Gastroesophageal sphincter (tissue), 3 donors: ENCODE measurements at regions not wholly inside any gene's neighbourhood (a gene's known extent, or its start where the extent isn't known, plus 50 kb on each side); places are given as distances from the start of the nearest gene placed in this dataset.

ENCODE experiments used
- EP300 ChIP-seq: sonication (generic); formaldehyde crosslinking; IDR thresholded peaks from one replicate; pipeline ENCODE4 v1.6.1; 2017; ENCODE audit warnings: antibody characterized with exemption, mild to moderate bottlenecking
- POLR2A ChIP-seq, 2 donors: fragments of 450-650 bp; IDR thresholded peaks; one replicate each; pipeline ENCODE4 v1.6.1; 2017; ENCODE audit warnings: antibody characterized with exemption in 2 of 2, mild to moderate bottlenecking in 2 of 2, moderate library complexity in 1 of 2
- TF ChIP-seq, protein P1 (sequence below), 4 experiments: fragments of 200-600 bp in 2 of 4; fragments of 450-650 bp in 2 of 4; sonication (generic) in 1 of 4; IDR thresholded peaks; one replicate each; pipeline ENCODE4 v1.5.1; 2017 to 2019; ENCODE audit warnings: antibody characterized with exemption in 4 of 4, mild to moderate bottlenecking in 2 of 4, moderate library complexity in 2 of 4

DNA sequence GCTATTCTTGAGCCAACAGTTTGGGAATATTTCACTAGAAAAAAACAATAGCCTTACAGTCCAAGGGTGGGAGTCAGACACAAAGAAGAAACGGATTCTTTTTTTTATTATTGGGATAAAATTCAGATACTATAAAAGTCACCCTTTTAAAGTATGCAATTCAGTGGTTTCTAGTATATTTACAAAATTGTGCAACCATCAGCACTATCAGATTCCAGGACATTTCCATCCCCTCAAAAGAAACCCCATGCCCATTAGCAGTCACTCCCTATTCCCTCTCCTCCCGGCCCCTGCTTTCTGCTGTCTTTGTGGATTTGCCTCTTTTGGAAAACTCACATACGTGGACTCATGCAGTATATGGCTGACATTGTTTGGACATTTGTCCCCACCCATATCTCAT is 134.4 kb downstream of the C16orf95 start:
- TF ChIP-seq, protein P1, sequence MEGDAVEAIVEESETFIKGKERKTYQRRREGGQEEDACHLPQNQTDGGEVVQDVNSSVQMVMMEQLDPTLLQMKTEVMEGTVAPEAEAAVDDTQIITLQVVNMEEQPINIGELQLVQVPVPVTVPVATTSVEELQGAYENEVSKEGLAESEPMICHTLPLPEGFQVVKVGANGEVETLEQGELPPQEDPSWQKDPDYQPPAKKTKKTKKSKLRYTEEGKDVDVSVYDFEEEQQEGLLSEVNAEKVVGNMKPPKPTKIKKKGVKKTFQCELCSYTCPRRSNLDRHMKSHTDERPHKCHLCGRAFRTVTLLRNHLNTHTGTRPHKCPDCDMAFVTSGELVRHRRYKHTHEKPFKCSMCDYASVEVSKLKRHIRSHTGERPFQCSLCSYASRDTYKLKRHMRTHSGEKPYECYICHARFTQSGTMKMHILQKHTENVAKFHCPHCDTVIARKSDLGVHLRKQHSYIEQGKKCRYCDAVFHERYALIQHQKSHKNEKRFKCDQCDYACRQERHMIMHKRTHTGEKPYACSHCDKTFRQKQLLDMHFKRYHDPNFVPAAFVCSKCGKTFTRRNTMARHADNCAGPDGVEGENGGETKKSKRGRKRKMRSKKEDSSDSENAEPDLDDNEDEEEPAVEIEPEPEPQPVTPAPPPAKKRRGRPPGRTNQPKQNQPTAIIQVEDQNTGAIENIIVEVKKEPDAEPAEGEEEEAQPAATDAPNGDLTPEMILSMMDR (IDR thresholded peaks at IDR 0.05), result no peak
- TF ChIP-seq POLR2A (IDR thresholded peaks at IDR 0.05) (no peak), EP300 (no peak)
